Calu3 (cell line): ENCODE measurements at regions not wholly inside any gene's neighbourhood (a gene's known extent, or its start where the extent isn't known, plus 50 kb on each side); places are given as distances from the start of the nearest gene placed in this dataset.

Source experiments
- BruUV-seq: library from RNA; stranded (reverse); fragments of 400-500 nt; replicated peaks from 2 replicates; lab custom pipeline; 2021; lab: Mats Ljungman, UMichigan
- CTCF ChIA-PET: fragments of 300-600 bp; sonication (Branson Sonifier 250); formaldehyde crosslinking; loops from one replicate; lab custom pipeline; 2022; ENCODE audit warnings: antibody characterized with exemption; lab: Charles Lee
- DNase-seq: peaks from one replicate; pipeline ENCODE4 v3.0.0; 2022
- H3K27ac Mint-ChIP-seq: one replicate; pipeline ENCODE4 v1.8.0; 2022; ENCODE audit warnings: mixed read lengths; ENCODE audit not compliant: unreplicated experiment
- H3K27me3 Mint-ChIP-seq: one replicate; pipeline ENCODE4 v1.8.0; 2022; ENCODE audit warnings: mixed read lengths; ENCODE audit not compliant: unreplicated experiment
- H3K36me3 Mint-ChIP-seq: one replicate; pipeline ENCODE4 v1.8.0; 2022; ENCODE audit warnings: mild to moderate bottlenecking, moderate library complexity, mixed read lengths; ENCODE audit not compliant: insufficient read depth, unreplicated experiment
- H3K4me1 Mint-ChIP-seq: one replicate; pipeline ENCODE4 v1.8.0; 2022; ENCODE audit warnings: mild to moderate bottlenecking, low read depth, mixed read lengths; ENCODE audit not compliant: unreplicated experiment
- H3K4me3 Mint-ChIP-seq: one replicate; pipeline ENCODE4 v1.8.0; 2022; ENCODE audit warnings: mild to moderate bottlenecking, low read depth, moderate library complexity, mixed read lengths; ENCODE audit not compliant: unreplicated experiment
- H3K9me3 Mint-ChIP-seq: one replicate; pipeline ENCODE4 v1.8.0; 2022; ENCODE audit warnings: low read depth, mixed read lengths; ENCODE audit not compliant: unreplicated experiment
- CTCF ChIP-seq: fragments of 200-600 bp; IDR thresholded peaks from one replicate; pipeline ENCODE4 v1.8.0; 2022; ENCODE audit warnings: antibody characterized with exemption; ENCODE audit not compliant: unreplicated experiment
- intact Hi-C: fragments of 100-400 bp; cut with micrococcal nuclease; formaldehyde crosslinking; loops from one replicate; pipeline ENCODE4 v1.10.0; 2022; ENCODE audit not compliant: unreplicated experiment

GRCh38 chr13:91142572-91142971, 204.9 kb upstream of the MIR17HG start:
- no peak for TF ChIP-seq CTCF
- no peaks in the 10 kb centered on the region for H3K9me3 Mint-ChIP-seq
- H3K27ac Mint-ChIP-seq, result no peak overlapping the region
- H3K36me3 Mint-ChIP-seq, result no peaks in the 10 kb centered on the region
- no peaks in the 10 kb centered on the region for H3K27me3 Mint-ChIP-seq
- no peak overlapping the region for H3K4me3 Mint-ChIP-seq
- no peaks in the 10 kb centered on the region for H3K4me1 Mint-ChIP-seq
- BruUV-seq, result no TSS peak
- CTCF ChIA-PET, result interaction anchor here (0.7 kb wide), 1 partner anchor 43 kb away, joined by 3 read pairs; no protein-coding TSS in a partner anchor
- no peak for DNase-seq
- intact Hi-C loops, result no loop called here

- no peaks in the 10 kb centered on the region for H3K4me1 Mint-ChIP-seq
- no peaks in the 10 kb centered on the region for H3K36me3 Mint-ChIP-seq
- no peaks in the 10 kb centered on the region for H3K27me3 Mint-ChIP-seq
- no peak overlapping the region for H3K27ac Mint-ChIP-seq
- H3K9me3 Mint-ChIP-seq, result no peaks in the 10 kb centered on the region
- no peak overlapping the region for H3K4me3 Mint-ChIP-seq
- no peak for TF ChIP-seq CTCF
- no peak for DNase-seq
- CTCF ChIA-PET, result no interaction called here
- BruUV-seq, result no TSS peak
- intact Hi-C loops, result no loop called here
Observed at GRCh38 chr13:91144054-91144453, 203.4 kb upstream of the MIR17HG start.

- Mint-ChIP-seq H3K4me1 (no peaks in the 10 kb centered on the region), H3K27ac (no peak overlapping the region), H3K27me3 (no peaks in the 10 kb centered on the region), H3K4me3 (no peak overlapping the region), H3K9me3 (no peaks in the 10 kb centered on the region), H3K36me3 (no peaks in the 10 kb centered on the region)
- DNase-seq, result no peak
- BruUV-seq, result no TSS peak
- intact Hi-C loops, result no loop called here
- TF ChIP-seq CTCF, result no peak
- CTCF ChIA-PET, result no interaction called here
Observed at GRCh38 chr13:91144486-91144885, 203.0 kb upstream of the MIR17HG start.

GRCh38 chr13:91145571-91146205, 201.8 kb upstream of the MIR17HG start:
- no peaks in the 10 kb centered on the region for H3K36me3 Mint-ChIP-seq
- no peaks in the 10 kb centered on the region for H3K27me3 Mint-ChIP-seq
- H3K27ac Mint-ChIP-seq, result no peak overlapping the region
- H3K4me1 Mint-ChIP-seq, result no peaks in the 10 kb centered on the region
- no peak overlapping the region for H3K4me3 Mint-ChIP-seq
- intact Hi-C loops, result no loop called here
- no peak for DNase-seq
- CTCF ChIA-PET, result no interaction called here
- no TSS peak for BruUV-seq
- no peak for TF ChIP-seq CTCF
- no peaks in the 10 kb centered on the region for H3K9me3 Mint-ChIP-seq
